OCI-LY3 (cell line): ENCODE measurements at regions not wholly inside any gene's neighbourhood (a gene's known extent, or its start where the extent isn't known, plus 50 kb on each side); places are given as distances from the start of the nearest gene placed in this dataset.
A peak's percentile ranks its signal among the peaks of the same experiment; 100 is the strongest.

Source experiments
- H2AFZ ChIP-seq: fragments of 200-600, 300-600 bp; shearing (Covaris generic); 2 replicates; pipeline ENCODE4 v1.6.0; 2014; ENCODE audit warnings: antibody characterized with exemption, low read depth, low read length
- H3K27ac ChIP-seq: fragments of 200-600, 300-600 bp; sonication (generic); 2 replicates; pipeline ENCODE4 v1.5.1; 2014; ENCODE audit warnings: mild to moderate bottlenecking, low read length, moderate library complexity, mixed read lengths
- H3K27me3 ChIP-seq: fragments of 200-600, 300-600 bp; sonication (generic); 2 replicates; pipeline ENCODE4 v1.6.1; 2014; ENCODE audit warnings: low read depth, low read length, mixed read lengths
- H3K36me3 ChIP-seq: fragments of 200-600, 300-600 bp; sonication (generic); replicated peaks from 2 replicates; pipeline ENCODE3; 2014; ENCODE audit warnings: low read depth, low read length, mixed read lengths
- H3K4me1 ChIP-seq: fragments of 300-600, 200-600 bp; sonication (generic); 2 replicates; pipeline ENCODE4 v1.6.1; 2014; ENCODE audit warnings: low read length, mixed read lengths
- H3K4me2 ChIP-seq: fragments of 200-600, 300-600 bp; sonication (generic); 2 replicates; pipeline ENCODE4 v1.6.1; 2014; ENCODE audit warnings: low read length, mixed read lengths
- H3K4me3 ChIP-seq: fragments of 300-600, 200-600 bp; sonication (generic); 2 replicates; pipeline ENCODE4 v1.5.1; 2014; ENCODE audit warnings: antibody characterized with exemption, mild to moderate bottlenecking, low read length, moderate library complexity
- H3K79me2 ChIP-seq: fragments of 300-600, 200-600 bp; shearing (Covaris generic); 2 replicates; pipeline ENCODE4 v1.6.1; 2014; ENCODE audit warnings: mild to moderate bottlenecking, low read length, mixed read lengths
- H3K9ac ChIP-seq: fragments of 300-600, 200-600 bp; shearing (Covaris generic); 2 replicates; pipeline ENCODE4 v1.6.0; 2014; ENCODE audit warnings: mild to moderate bottlenecking, low read length, moderate library complexity
- H3K9me3 ChIP-seq: fragments of 200-600, 300-600 bp; shearing (Covaris generic); 2 replicates; pipeline ENCODE4 v1.6.1; 2014; ENCODE audit warnings: low read length, mixed read lengths; ENCODE audit not compliant: insufficient read depth
- H4K20me1 ChIP-seq: fragments of 200-600, 300-600 bp; sonication (generic); 2 replicates; pipeline ENCODE4 v1.6.1; 2016; ENCODE audit warnings: low read length, mixed read lengths; ENCODE audit not compliant: insufficient read depth
- CTCF ChIP-seq: fragments of 200-600, 300-600 bp; sonication (generic); IDR thresholded peaks from 2 replicates; pipeline ENCODE4 v1.5.1; 2014; ENCODE audit warnings: antibody characterized with exemption, low read length, low read depth
- EZH2phosphoT487 ChIP-seq: fragments of 200-600 bp; shearing (Covaris generic); IDR thresholded peaks from 2 replicates; pipeline ENCODE4 v1.6.1; 2018; ENCODE audit warnings: antibody characterized with exemption, mixed run types, low read depth

GRCh38 chr4:153906231-153906630 is 117.3 kb upstream of the SFRP2 start:
- no peak overlapping the region for H3K4me3 ChIP-seq
- no peaks in the 10 kb centered on the region for H3K27me3 ChIP-seq
- TF ChIP-seq CTCF: no peak
- TF ChIP-seq EZH2phosphoT487: no peak
- no peaks in the 10 kb centered on the region for H3K36me3 ChIP-seq
- H3K9me3 ChIP-seq: no peaks in the 10 kb centered on the region
- no peak overlapping the region for H3K9ac ChIP-seq
- no peaks in the 10 kb centered on the region for H4K20me1 ChIP-seq
- peaks cover 6% of the 10 kb centered on the region for H3K4me1 ChIP-seq
- no peak overlapping the region for H2AFZ ChIP-seq
- no peaks in the 10 kb centered on the region for H3K79me2 ChIP-seq
- H3K4me2 ChIP-seq: no peak overlapping the region
- no peak overlapping the region for H3K27ac ChIP-seq

GRCh38 chr4:153905231-153905630 is 116.3 kb upstream of the SFRP2 start:
- Histone ChIP-seq H3K9me3 (no peaks in the 10 kb centered on the region), H3K4me2 (no peak overlapping the region), H4K20me1 (no peaks in the 10 kb centered on the region)

GRCh38 chr4:153904011-153904410 is 115.1 kb upstream of the SFRP2 start:
- Histone ChIP-seq H3K27me3 (no peaks in the 10 kb centered on the region), H4K20me1 (no peaks in the 10 kb centered on the region), H3K9ac (no peak overlapping the region), H3K9me3 (no peaks in the 10 kb centered on the region), H3K27ac (no peak overlapping the region), H3K4me2 (no peak overlapping the region), H3K4me1 (peaks cover 15% of the 10 kb centered on the region), H3K79me2 (no peaks in the 10 kb centered on the region), H3K36me3 (no peaks in the 10 kb centered on the region), H3K4me3 (no peak overlapping the region), H2AFZ (no peak overlapping the region)
- TF ChIP-seq EZH2phosphoT487 (no peak), CTCF (no peak)

More at GRCh38 chr4:153905231-153905630, 116.3 kb upstream of the SFRP2 start:
- Histone ChIP-seq H3K4me1 (peaks cover 15% of the 10 kb centered on the region), H3K79me2 (no peaks in the 10 kb centered on the region), H3K36me3 (no peaks in the 10 kb centered on the region), H3K4me3 (no peak overlapping the region), H3K27ac (no peak overlapping the region), H3K27me3 (no peaks in the 10 kb centered on the region), H2AFZ (no peak overlapping the region), H3K9ac (no peak overlapping the region)
- TF ChIP-seq EZH2phosphoT487 (no peak), CTCF (no peak)

- TF ChIP-seq CTCF (no peak), EZH2phosphoT487 (no peak)
- no peak overlapping the region for H2AFZ ChIP-seq
- H3K36me3 ChIP-seq: no peaks in the 10 kb centered on the region
- H3K27me3 ChIP-seq: no peaks in the 10 kb centered on the region
- no peaks in the 10 kb centered on the region for H3K9me3 ChIP-seq
- no peaks in the 10 kb centered on the region for H3K79me2 ChIP-seq
- no peak overlapping the region for H3K9ac ChIP-seq
- peaks cover 15% of the 10 kb centered on the region for H3K4me1 ChIP-seq
- no peaks in the 10 kb centered on the region for H4K20me1 ChIP-seq
- no peak overlapping the region for H3K4me3 ChIP-seq
- no peak overlapping the region for H3K27ac ChIP-seq
- H3K4me2 ChIP-seq: peak overlapping the region; percentile 47
These were observed 112.3 kb upstream of the SFRP2 start for GRCh38 chr4:153901220-153901619.
